ENCODE measurements at regions not wholly inside any gene's neighbourhood (a gene's known extent, or its start where the extent isn't known, plus 50 kb on each side); places are given as distances from the start of the nearest gene placed in this dataset.

DNA sequence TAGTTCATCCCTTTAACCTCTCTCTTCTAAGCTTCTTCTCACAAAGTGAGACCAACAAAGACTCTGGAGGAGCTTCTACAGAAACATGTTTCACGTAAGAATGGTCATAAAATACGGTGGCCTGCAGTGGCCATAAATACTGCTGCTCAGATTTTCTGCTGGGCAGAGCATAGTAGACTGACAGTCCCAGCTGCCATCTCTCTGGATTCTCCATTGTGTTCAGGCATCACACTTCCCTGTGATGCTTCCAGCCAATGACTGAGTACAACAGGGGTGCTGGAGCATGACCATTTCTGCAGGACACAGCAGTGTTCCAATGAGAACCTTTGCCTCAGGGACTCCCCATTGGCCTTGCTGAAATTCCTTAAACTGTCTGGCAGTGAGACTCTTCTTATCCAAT lies 392.6 kb downstream of the MMUT start:
- Histone ChIP-seq H3K4me1 (no peaks in the 10 kb centered on the region), H3K27ac (no peak overlapping the region), H3K4me3 (no peak overlapping the region), H3K27me3 (no peaks in the 10 kb centered on the region), H3K9me3 (peaks cover 0 to 8% of the 10 kb centered on the region in 2 donors), H3K36me3 (no peaks in the 10 kb centered on the region)
- TF ChIP-seq, protein P1, sequence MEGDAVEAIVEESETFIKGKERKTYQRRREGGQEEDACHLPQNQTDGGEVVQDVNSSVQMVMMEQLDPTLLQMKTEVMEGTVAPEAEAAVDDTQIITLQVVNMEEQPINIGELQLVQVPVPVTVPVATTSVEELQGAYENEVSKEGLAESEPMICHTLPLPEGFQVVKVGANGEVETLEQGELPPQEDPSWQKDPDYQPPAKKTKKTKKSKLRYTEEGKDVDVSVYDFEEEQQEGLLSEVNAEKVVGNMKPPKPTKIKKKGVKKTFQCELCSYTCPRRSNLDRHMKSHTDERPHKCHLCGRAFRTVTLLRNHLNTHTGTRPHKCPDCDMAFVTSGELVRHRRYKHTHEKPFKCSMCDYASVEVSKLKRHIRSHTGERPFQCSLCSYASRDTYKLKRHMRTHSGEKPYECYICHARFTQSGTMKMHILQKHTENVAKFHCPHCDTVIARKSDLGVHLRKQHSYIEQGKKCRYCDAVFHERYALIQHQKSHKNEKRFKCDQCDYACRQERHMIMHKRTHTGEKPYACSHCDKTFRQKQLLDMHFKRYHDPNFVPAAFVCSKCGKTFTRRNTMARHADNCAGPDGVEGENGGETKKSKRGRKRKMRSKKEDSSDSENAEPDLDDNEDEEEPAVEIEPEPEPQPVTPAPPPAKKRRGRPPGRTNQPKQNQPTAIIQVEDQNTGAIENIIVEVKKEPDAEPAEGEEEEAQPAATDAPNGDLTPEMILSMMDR (IDR thresholded peaks at IDR 0.05) = no peak
- TF ChIP-seq POLR2AphosphoS5 (IDR thresholded peaks at IDR 0.05) (no peak), POLR2A (IDR thresholded peaks at IDR 0.05) (no peak)
- no peak for DNase-seq (ENCODE audit: low spot score in 2 of 2)
- intact Hi-C loops (cut with DNase I; ENCODE audit: low total_unique reads) = no loop called here

DNA sequence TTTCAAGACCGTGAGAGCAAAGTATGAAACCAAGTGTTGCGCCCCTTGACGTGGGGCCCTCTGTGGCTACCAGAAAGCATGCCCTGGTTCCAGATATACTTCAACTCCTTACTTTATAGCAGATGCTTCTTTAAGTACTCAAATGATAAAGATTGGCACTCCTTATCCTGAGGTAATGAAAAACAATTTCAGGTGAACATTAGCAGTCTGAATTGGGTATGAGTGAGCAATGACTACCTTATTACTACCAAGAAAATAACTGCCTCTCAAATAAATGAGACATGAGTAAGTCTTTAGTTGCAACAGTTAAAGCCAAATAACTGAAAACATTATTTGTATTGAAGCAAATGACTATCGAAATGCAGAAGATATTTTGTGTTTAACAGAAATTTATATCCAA lies 408.7 kb downstream of the MMUT start:
- intact Hi-C loops (cut with DNase I; ENCODE audit: low total_unique reads) = no loop called here
- TF ChIP-seq, protein P1 (IDR thresholded peaks at IDR 0.05) = no peak
- TF ChIP-seq POLR2A (IDR thresholded peaks at IDR 0.05) (no peak), POLR2AphosphoS5 (IDR thresholded peaks at IDR 0.05) (no peak)

DNA sequence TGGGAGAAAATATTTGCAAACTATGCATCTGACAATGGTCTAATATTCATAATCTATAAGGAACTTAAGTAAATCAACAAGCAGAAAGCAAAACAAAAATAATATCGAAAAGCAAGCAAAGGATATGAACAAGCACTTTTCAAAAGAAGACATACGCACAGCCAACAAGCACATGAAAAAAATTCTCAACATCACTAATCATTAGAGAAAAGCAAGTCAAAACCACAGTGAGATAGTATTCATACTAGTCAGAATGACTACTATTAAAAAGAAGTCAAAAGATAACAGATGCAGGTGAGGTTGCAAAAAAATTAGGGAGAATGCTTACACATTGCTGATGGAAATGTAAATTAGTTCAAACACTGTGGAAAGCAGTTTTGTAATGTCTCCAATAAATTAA lies 410.2 kb downstream of the MMUT start:
- Histone ChIP-seq H3K36me3 (no peaks in the 10 kb centered on the region), H3K4me3 (no peak overlapping the region), H3K9me3 (no peaks in the 10 kb centered on the region), H3K27ac (no peak overlapping the region), H3K4me1 (no peaks in the 10 kb centered on the region), H3K27me3 (no peaks in the 10 kb centered on the region)
- intact Hi-C loops (cut with DNase I; ENCODE audit: low total_unique reads) = no loop called here
- no peak for DNase-seq (ENCODE audit: low spot score in 2 of 2)
- TF ChIP-seq POLR2AphosphoS5 (IDR thresholded peaks at IDR 0.05) (no peak), POLR2A (IDR thresholded peaks at IDR 0.05) (no peak)
- TF ChIP-seq, protein P1 (IDR thresholded peaks at IDR 0.05) = no peak

More for the DNA sequence above, 408.7 kb downstream of the MMUT start:
- no peak for DNase-seq (ENCODE audit: low spot score in 2 of 2)
- Histone ChIP-seq H3K9me3 (no peaks in the 10 kb centered on the region), H3K4me3 (no peak overlapping the region), H3K27me3 (no peaks in the 10 kb centered on the region), H3K36me3 (no peaks in the 10 kb centered on the region), H3K27ac (no peak overlapping the region), H3K4me1 (no peaks in the 10 kb centered on the region)

DNA sequence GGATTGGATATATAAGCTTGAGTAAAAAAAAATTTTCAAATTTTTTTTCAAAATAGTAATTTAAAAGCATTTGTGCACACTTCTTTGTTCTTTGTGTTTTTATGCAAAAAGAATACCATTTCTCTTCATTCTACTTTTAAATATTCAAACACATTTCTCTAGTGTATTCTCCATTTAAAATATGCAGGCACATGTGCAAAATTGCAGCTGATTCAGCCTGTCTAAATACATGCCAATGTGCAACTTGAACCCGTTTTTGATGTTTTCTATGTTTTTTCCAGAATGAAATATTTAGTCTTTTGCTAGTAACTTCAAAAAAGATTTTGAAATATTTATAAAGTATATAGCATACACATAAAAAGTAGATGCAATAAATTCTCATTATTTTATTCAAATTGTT lies 411.8 kb downstream of the MMUT start:
- H3K36me3 ChIP-seq = no peaks in the 10 kb centered on the region
- no peaks in the 10 kb centered on the region for H3K4me1 ChIP-seq
- TF ChIP-seq, protein P1 (IDR thresholded peaks at IDR 0.05) = no peak
- no peak for TF ChIP-seq POLR2A (IDR thresholded peaks at IDR 0.05)
- TF ChIP-seq POLR2AphosphoS5 (IDR thresholded peaks at IDR 0.05) = no peak
- DNase-seq (ENCODE audit: low spot score in 2 of 2) = no peak
- intact Hi-C loops (cut with DNase I; ENCODE audit: low total_unique reads) = no loop called here
- no peaks in the 10 kb centered on the region for H3K27me3 ChIP-seq
- H3K27ac ChIP-seq = no peak overlapping the region
- H3K9me3 ChIP-seq = no peaks in the 10 kb centered on the region
- H3K4me3 ChIP-seq = no peak overlapping the region

DNA sequence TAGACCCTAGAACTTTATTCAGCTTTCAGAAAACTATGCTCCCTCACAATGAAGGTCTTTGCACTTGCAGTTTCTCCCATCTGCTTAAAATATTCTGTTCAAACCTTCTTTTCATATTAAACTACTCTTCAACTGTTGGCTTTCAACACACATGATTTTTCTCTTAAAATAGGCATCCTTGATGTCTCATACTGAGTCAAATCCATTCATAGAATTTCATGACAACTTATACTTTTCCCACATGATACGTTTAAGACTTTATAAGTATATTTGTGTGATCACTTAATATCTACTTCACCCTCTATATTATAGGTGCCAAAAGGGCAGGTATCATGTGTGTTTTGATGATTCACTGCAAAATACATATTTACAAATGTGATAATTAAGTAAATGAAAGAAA lies 412.5 kb downstream of the MMUT start:
- Histone ChIP-seq H3K27ac (no peak overlapping the region), H3K27me3 (no peaks in the 10 kb centered on the region), H3K36me3 (no peaks in the 10 kb centered on the region), H3K4me3 (no peak overlapping the region), H3K4me1 (no peaks in the 10 kb centered on the region), H3K9me3 (no peaks in the 10 kb centered on the region)
- DNase-seq (ENCODE audit: low spot score in 2 of 2) = no peak
- no peak for TF ChIP-seq POLR2AphosphoS5 (IDR thresholded peaks at IDR 0.05)
- intact Hi-C loops (cut with DNase I; ENCODE audit: low total_unique reads) = no loop called here

DNA sequence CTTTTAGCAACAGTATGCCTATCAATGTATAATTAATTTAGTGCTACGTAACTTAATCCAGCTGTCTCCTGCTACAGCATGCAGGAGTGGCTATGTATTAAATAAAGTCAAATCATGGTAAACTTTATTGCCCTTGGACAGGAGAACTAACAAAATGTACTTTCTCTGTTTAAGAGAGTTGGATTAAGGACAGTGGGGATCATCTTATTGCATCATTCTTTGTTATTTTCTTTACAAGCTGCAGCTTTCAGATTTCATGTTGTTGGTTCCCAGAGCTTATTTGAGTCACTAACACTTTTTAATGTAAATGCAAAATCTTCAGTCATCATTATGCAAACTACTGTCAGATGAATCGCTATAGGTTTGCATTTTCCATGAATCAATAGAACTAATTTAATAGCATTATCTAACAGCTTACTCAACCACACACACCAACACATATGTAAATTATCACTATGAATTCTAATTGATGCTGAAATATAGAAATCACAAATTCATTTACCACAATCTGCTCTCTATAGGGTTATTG lies 424.7 kb downstream of the MMUT start:
- intact Hi-C loops (cut with DNase I; ENCODE audit: low total_unique reads) = no loop called here
- H3K27me3 ChIP-seq = no peaks in the 10 kb centered on the region
- H3K9me3 ChIP-seq = no peaks in the 10 kb centered on the region
- no peak overlapping the region for H3K4me3 ChIP-seq
- H3K27ac ChIP-seq = no peak overlapping the region
- no peaks in the 10 kb centered on the region for H3K36me3 ChIP-seq
- TF ChIP-seq, protein P1 (IDR thresholded peaks at IDR 0.05) = no peak
- TF ChIP-seq POLR2AphosphoS5 (IDR thresholded peaks at IDR 0.05) (no peak), POLR2A (IDR thresholded peaks at IDR 0.05) (no peak)
- DNase-seq (ENCODE audit: low spot score in 2 of 2) = no peak
- no peaks in the 10 kb centered on the region for H3K4me1 ChIP-seq
